Activated CD4-positive, alpha-beta T cell treated with anti-CD3 and anti-CD28 coated beads, Interleukin-2, amount 10 ng/mL, durations not matched to agents 24 days and 14 days (primary cell): ENCODE measurements at regions not wholly inside any gene's neighbourhood (a gene's known extent, or its start where the extent isn't known, plus 50 kb on each side); places are given as distances from the start of the nearest gene placed in this dataset.

Source experiments
- DNase-seq: peaks from one replicate; pipeline ENCODE4 v3.0.0; 2022
- H3K27ac Mint-ChIP-seq: one replicate; pipeline ENCODE4 v1.8.0; 2022; ENCODE audit warnings: mild to moderate bottlenecking, mixed read lengths
- H3K27me3 Mint-ChIP-seq: one replicate; pipeline ENCODE4 v1.8.0; 2022; ENCODE audit warnings: mixed read lengths
- H3K36me3 Mint-ChIP-seq: one replicate; pipeline ENCODE4 v1.8.0; 2022; ENCODE audit warnings: low read depth, mild to moderate bottlenecking, mixed read lengths
- H3K4me1 Mint-ChIP-seq: one replicate; pipeline ENCODE4 v1.8.0; 2021; ENCODE audit warnings: mixed read lengths
- H3K4me3 Mint-ChIP-seq: one replicate; pipeline ENCODE4 v1.8.0; 2022; ENCODE audit warnings: mild to moderate bottlenecking, moderate library complexity, mixed read lengths
- H3K9me3 Mint-ChIP-seq: one replicate; pipeline ENCODE4 v1.8.0; 2021; ENCODE audit warnings: mixed read lengths
- intact Hi-C: fragments of 100-400 bp; cut with micrococcal nuclease; formaldehyde crosslinking; loops from one replicate; pipeline ENCODE4 v1.15.1; 2023

DNA sequence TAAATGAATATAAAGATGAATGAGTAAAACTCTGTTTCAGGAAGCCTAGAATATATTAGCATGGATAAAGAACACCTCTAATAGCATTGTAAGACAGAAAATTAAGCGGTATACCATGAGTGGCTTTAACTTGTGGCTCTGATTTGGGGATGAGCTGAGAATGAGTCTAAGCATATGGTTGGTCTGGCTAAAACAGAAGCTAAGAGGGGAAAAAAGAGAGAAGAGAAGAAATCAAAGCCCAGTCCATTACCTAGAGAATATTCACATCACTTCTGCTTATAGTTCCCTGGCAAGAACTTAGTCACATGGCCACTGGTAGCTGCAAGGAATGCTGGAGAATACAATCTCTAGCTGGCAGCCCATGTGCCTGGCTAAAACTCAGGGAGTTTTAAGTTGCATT lies 414.5 kb downstream of the PRDM5 start:
- no peaks in the 10 kb centered on the region for H3K36me3 Mint-ChIP-seq
- no peaks in the 10 kb centered on the region for H3K4me1 Mint-ChIP-seq
- no peaks in the 10 kb centered on the region for H3K9me3 Mint-ChIP-seq
- intact Hi-C loops: no loop called here
- no peaks in the 10 kb centered on the region for H3K27me3 Mint-ChIP-seq
- H3K4me3 Mint-ChIP-seq: no peak overlapping the region
- no peak for DNase-seq
- no peak overlapping the region for H3K27ac Mint-ChIP-seq

DNA sequence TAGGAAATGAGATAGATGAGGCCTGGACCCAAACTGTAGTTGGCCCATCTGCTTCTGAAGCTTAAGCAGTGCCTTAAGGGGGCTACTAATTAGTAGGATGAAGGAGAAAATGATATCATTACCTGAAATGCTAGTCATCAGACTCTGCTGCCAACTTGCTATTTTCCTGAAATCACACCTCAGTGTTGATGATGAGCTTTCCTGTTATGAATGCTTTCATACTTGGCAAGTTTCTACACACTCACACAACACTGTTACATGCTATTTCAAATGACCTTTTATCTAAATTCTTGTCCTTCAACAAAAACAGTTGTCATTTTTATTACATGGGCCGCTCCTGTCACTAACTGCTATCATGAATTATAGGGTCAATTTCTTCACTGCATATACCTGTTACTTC lies 416.0 kb downstream of the PRDM5 start:
- no peak overlapping the region for H3K4me3 Mint-ChIP-seq

DNA sequence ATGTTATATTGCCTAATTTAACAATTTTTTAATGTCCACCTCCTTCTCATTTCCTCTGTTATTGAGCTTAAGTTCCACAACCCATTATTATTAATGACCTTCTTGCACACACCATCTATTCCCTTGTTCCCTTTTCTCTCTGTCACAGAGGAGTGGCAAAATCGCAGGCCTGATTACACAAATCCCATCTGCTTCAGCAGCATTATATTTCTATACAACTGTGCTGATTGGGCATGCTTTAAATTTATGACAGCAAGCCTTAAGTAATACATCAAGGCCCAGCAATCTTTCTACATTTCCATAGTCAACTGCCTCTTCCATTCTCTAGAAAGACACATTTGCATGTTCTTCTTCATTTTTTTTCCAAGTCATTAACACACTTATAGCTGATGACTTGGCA lies 423.8 kb downstream of the PRDM5 start:
- H3K36me3 Mint-ChIP-seq: no peaks in the 10 kb centered on the region

More for the DNA sequence above, 416.0 kb downstream of the PRDM5 start:
- intact Hi-C loops: no loop called here
- Mint-ChIP-seq H3K27me3 (no peaks in the 10 kb centered on the region), H3K4me1 (no peaks in the 10 kb centered on the region), H3K9me3 (no peaks in the 10 kb centered on the region), H3K27ac (no peak overlapping the region), H3K36me3 (no peaks in the 10 kb centered on the region)
- DNase-seq: no peak

DNA sequence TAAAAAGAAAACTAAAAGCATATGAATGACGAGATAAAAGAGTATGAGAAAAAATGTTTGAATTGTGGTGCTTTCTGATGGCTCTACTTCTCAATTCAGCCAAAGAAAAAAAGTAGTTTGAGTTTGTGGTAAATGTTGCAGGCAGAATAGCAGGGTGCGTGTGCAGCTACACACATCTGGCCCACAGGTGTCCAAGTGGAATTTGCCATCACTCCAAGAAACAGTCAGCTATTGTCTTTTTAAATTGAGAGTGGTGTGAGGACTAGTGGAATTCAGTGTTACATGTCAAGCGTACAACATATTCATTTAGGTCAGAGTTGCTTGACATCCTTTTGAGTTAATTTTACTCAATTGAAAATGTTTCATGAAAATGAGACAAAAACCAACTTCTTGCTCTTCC lies 424.8 kb upstream of the MAD2L1 start:
- no peak overlapping the region for H3K27ac Mint-ChIP-seq
- no peak overlapping the region for H3K4me3 Mint-ChIP-seq
- H3K4me1 Mint-ChIP-seq: no peaks in the 10 kb centered on the region
- intact Hi-C loops: no loop called here
- no peak for DNase-seq
- no peaks in the 10 kb centered on the region for H3K36me3 Mint-ChIP-seq
- no peaks in the 10 kb centered on the region for H3K9me3 Mint-ChIP-seq
- no peaks in the 10 kb centered on the region for H3K27me3 Mint-ChIP-seq

More for the DNA sequence above, 423.8 kb downstream of the PRDM5 start:
- Mint-ChIP-seq H3K27me3 (no peaks in the 10 kb centered on the region), H3K9me3 (no peaks in the 10 kb centered on the region), H3K4me3 (no peak overlapping the region), H3K27ac (no peak overlapping the region), H3K4me1 (no peaks in the 10 kb centered on the region)
- DNase-seq: no peak
- intact Hi-C loops: no loop called here

DNA sequence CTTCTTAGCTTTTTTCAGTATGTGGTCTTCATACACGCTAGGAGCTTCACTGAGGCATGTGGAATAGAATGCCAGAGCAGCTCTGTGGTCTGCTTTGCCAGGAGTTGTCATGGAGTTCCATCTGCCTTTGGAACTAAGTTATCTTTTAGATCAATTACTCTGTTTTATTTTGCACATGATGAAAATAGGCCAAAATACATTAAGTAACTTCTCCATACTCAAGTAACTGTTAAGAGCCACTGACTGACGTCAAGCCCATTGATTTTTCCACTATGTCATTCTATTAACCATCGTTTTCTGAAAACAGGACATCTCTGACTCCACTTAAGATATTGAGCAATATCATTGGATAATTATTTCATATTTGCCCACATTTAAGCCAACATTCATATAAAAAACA lies 415.1 kb upstream of the MAD2L1 start:
- intact Hi-C loops: no loop called here
- Mint-ChIP-seq H3K4me1 (no peaks in the 10 kb centered on the region), H3K27ac (no peak overlapping the region), H3K4me3 (no peak overlapping the region), H3K27me3 (no peaks in the 10 kb centered on the region), H3K9me3 (no peaks in the 10 kb centered on the region), H3K36me3 (no peaks in the 10 kb centered on the region)
- DNase-seq: no peak

DNA sequence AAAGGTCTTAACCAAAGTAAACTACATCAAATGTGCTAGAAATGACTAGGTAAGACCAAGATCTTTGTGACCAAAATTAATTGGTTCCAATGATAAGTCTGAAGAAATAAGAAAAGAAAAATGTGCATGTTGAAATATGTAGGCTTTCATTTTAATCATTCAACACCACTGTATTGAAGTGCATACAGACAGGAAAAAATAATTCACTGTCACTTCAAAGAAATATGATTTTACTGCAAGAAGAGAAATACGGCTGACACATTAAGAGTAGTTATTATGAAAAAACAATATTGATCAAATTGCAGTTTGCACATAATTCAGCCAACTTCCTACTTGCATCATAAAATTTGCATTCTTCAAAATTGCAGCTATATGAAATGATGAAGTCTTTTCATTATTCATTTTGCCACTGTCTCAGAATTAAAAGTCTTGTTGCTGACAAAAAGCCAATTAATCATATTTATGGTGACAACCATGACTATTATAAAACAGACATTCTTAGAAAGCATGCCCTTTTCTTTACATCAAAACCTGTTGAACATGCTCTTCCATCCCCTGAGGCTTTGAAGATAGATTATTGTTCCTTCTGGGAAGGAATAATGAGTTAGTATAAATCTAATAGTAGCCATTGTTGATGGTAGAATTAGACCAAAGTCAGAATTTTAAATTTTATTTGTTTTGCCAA lies 405.9 kb upstream of the MAD2L1 start:
- no peak for DNase-seq
- H3K27me3 Mint-ChIP-seq: no peaks in the 10 kb centered on the region
- H3K27ac Mint-ChIP-seq: no peak overlapping the region
- H3K4me3 Mint-ChIP-seq: no peak overlapping the region
- H3K36me3 Mint-ChIP-seq: no peaks in the 10 kb centered on the region
- intact Hi-C loops: no loop called here
- H3K4me1 Mint-ChIP-seq: no peaks in the 10 kb centered on the region
- H3K9me3 Mint-ChIP-seq: no peaks in the 10 kb centered on the region

DNA sequence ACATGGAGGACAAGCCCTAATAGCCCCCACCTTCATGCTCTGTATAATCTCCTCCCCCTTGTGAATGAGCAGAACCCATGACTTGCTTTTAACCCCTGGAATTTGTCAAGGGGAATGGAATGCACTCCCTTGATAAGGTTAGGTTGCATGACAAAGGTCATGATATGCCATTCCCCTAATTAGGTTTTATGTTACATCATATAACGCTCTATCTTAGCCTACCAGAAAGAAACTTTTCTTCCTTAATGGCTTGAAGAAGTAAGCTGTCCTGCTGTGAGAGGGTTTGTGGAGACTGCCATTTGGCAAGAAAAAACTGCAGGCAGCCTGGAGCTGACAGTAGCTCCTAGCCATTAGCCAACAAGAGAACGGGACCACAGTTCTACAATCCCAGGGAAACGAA lies 399.8 kb upstream of the MAD2L1 start:
- DNase-seq: no peak
- H3K36me3 Mint-ChIP-seq: no peaks in the 10 kb centered on the region
- H3K9me3 Mint-ChIP-seq: peaks cover 8% of the 10 kb centered on the region
- intact Hi-C loops: no loop called here
- H3K4me1 Mint-ChIP-seq: no peaks in the 10 kb centered on the region
- no peak overlapping the region for H3K27ac Mint-ChIP-seq
- H3K27me3 Mint-ChIP-seq: no peaks in the 10 kb centered on the region
- no peak overlapping the region for H3K4me3 Mint-ChIP-seq

DNA sequence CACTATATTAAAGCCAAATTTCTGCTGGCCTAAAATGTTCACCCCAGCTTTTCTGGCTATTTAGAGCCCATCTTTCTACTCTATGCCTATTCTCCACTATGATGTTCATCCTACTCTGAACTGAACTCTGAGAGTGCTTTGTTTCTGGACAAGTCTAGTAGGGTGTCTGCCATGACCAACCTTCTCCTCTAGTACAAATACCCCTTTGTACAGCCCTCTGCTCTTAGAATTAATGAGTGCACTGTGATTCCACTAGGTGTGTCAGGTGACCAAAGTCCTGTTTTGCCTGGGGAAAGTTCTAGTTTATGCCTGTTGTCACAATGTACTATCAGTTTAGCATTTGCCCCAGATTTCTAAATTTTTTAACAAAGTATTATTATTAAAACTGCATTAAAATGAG lies 388.1 kb upstream of the MAD2L1 start:
- Mint-ChIP-seq H3K27ac (no peak overlapping the region), H3K4me3 (no peak overlapping the region), H3K27me3 (no peaks in the 10 kb centered on the region), H3K36me3 (no peaks in the 10 kb centered on the region), H3K4me1 (no peaks in the 10 kb centered on the region), H3K9me3 (no peaks in the 10 kb centered on the region)
- DNase-seq: no peak
- intact Hi-C loops: no loop called here

DNA sequence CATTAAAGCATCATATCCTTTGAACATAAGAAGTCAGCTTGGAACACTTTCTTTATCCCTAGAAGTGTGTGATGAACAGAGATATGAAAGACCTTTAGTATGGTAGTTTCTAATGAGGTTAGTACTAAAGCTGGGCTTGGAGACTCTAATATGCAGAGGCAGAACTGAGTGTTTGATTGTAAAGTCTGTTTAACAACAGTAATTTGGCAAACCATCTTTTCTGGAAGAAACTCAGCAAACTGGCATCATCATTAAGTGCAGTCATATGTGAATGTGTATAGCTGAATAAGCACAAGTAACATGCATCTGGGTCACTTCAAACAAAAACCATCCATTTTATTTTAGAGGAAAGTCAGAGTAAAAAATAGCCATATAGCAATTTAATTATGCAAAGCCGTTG lies 385.9 kb upstream of the MAD2L1 start:
- no peak overlapping the region for H3K4me3 Mint-ChIP-seq
- intact Hi-C loops: no loop called here

DNA sequence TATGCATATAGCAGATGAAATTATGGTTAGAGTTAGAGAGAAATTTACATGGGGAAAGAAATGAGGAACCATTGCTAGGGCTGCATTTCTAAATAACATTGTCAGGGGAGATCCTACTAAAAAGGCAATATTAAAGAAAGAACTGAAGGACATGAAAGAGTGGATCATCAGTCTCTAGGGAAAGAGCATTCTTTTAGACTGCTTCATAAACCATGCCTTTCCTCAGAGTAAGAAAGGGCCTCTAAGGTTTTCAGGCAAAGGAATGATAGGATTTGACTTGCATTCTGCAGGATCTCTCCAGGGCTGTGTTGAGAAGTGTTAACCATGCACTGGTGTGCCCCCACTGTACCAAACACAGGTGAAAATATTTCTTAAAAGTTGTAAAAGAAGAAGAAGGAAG lies 385.4 kb upstream of the MAD2L1 start:
- intact Hi-C loops: no loop called here
- Mint-ChIP-seq H3K4me3 (no peak overlapping the region), H3K27me3 (peaks cover 2% of the 10 kb centered on the region), H3K27ac (no peak overlapping the region), H3K9me3 (no peaks in the 10 kb centered on the region), H3K36me3 (no peaks in the 10 kb centered on the region), H3K4me1 (no peaks in the 10 kb centered on the region)
- no peak for DNase-seq

More for the DNA sequence above, 385.9 kb upstream of the MAD2L1 start:
- no peaks in the 10 kb centered on the region for H3K9me3 Mint-ChIP-seq
- no peak overlapping the region for H3K27ac Mint-ChIP-seq
- peaks cover 2% of the 10 kb centered on the region for H3K27me3 Mint-ChIP-seq
- no peak for DNase-seq
- H3K4me1 Mint-ChIP-seq: no peaks in the 10 kb centered on the region
- H3K36me3 Mint-ChIP-seq: no peaks in the 10 kb centered on the region

DNA sequence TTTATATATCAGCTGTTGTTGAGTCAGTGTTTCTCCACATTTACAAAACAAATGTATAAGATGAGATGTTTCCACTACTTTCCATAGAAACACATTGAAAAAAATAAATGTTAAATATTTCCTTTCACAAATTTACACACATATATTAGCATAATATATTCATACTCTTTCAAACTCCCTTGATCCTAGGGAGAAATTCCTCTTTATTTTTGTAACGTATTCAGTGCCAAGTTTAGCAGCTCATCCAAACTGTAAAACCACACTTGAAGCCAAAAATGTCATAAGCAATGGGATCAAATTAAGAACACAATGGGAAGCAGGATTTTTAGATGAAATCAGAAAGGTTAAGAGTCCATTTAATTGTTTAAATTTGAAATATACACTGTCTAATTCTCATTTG lies 381.1 kb upstream of the MAD2L1 start:
- peaks cover 2% of the 10 kb centered on the region for H3K27me3 Mint-ChIP-seq
- no peaks in the 10 kb centered on the region for H3K36me3 Mint-ChIP-seq
- intact Hi-C loops: no loop called here
- no peak overlapping the region for H3K4me3 Mint-ChIP-seq
- peaks cover 4% of the 10 kb centered on the region for H3K4me1 Mint-ChIP-seq
- no peaks in the 10 kb centered on the region for H3K9me3 Mint-ChIP-seq
- H3K27ac Mint-ChIP-seq: no peak overlapping the region
- DNase-seq: no peak

DNA sequence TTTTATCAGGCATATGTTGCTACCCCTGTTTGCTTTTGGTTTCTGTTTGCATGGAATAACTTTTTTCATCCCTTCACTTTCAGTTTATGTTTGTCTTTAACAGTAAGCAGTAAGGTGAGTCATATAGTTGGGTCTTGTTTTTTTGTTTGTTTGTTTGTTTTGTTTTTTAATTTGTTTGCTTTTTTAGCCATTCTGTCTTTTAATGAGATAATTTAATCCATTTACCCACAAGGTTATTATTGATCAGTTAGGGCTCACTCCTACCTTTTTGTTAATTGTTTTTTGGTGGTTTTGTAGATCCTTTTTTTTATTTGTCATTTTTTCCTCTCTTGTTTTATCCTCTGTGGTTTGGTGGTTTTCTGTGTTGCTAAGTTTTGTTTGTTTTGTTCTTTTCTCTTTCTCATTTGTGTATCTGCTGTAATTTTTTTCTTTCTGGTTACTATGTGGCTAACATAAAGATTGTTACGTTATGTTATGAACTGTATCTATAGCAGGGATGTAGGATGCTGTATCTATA lies 379.5 kb upstream of the MAD2L1 start:
- Mint-ChIP-seq H3K4me3 (peak overlapping the region; percentile 1), H3K27ac (peak overlapping the region; percentile 60)

DNA sequence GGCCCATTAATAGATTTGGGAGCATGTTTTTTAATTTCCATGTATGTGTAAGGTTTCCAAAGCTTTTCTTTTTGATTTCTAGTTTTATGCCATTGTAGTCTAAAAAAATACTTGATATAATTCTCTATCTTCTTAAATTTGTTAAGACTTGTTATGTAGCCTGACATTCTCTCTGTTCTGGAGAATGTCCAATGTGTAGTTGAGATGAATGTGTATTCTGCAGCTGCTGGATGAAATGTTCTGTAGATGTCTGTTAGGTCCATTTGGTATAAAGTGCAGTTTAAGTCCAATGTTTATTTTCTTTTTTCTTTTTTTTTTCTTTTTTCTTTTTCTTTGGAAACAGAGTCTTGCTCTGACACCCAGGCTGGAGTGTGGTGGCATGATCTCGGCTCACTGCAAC lies 378.5 kb upstream of the MAD2L1 start:
- H3K4me3 Mint-ChIP-seq: no peak overlapping the region
- H3K27ac Mint-ChIP-seq: no peak overlapping the region

More for the DNA sequence above, 379.5 kb upstream of the MAD2L1 start:
- intact Hi-C loops: no loop called here
- no peak for DNase-seq
- Mint-ChIP-seq H3K27me3 (peaks cover 2% of the 10 kb centered on the region), H3K4me1 (peaks cover 4% of the 10 kb centered on the region), H3K9me3 (no peaks in the 10 kb centered on the region), H3K36me3 (no peaks in the 10 kb centered on the region)

DNA sequence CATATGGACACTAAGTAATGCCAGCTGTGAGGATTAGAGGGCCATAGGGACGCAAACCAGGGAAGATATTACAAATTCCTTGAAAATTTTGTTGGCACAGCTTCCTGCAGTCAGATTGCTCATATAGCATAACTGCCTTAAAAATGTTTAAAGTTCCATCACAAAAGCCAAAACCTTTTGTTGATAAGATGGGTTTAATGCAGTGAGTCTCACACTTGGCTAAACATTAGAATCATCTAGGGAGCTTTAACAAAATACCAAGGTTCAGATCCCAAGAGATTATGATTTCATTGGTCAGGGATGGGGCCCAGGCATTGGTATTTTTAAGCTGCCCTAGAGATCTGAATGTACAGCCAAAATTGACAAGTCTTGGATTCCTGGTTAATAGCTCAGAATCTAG lies 376.5 kb upstream of the MAD2L1 start:
- intact Hi-C loops: no loop called here
- Mint-ChIP-seq H3K4me3 (no peak overlapping the region), H3K27ac (no peak overlapping the region), H3K36me3 (no peaks in the 10 kb centered on the region), H3K9me3 (no peaks in the 10 kb centered on the region), H3K27me3 (no peaks in the 10 kb centered on the region), H3K4me1 (peaks cover 4% of the 10 kb centered on the region)
- DNase-seq: no peak

More for the DNA sequence above, 378.5 kb upstream of the MAD2L1 start:
- no peak for DNase-seq
- no peaks in the 10 kb centered on the region for H3K36me3 Mint-ChIP-seq
- H3K4me1 Mint-ChIP-seq: peaks cover 4% of the 10 kb centered on the region
- H3K9me3 Mint-ChIP-seq: no peaks in the 10 kb centered on the region
- H3K27me3 Mint-ChIP-seq: peaks cover 2% of the 10 kb centered on the region
- intact Hi-C loops: no loop called here

DNA sequence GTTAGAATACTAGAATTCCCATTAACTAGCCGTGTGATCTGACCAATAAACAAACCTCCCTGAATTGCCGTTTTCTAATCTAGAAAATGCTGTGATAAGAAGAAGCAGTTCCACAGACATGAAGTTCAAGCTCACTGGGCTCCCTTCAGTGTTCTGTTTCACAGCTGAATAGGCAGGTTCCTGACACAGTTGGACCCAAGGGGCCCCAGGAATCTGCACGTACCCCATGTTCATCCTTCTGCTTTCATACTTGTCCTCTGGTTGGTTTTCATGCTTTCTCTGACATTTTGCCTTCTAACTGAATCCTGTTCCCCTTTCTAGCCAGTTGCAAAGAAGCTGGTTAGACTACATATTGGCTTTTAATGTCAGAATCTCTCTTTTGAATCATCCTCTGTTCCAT lies 374.1 kb upstream of the MAD2L1 start:
- H3K9me3 Mint-ChIP-seq: no peaks in the 10 kb centered on the region
- intact Hi-C loops: no loop called here
- no peak for DNase-seq

More for the DNA sequence above, 374.1 kb upstream of the MAD2L1 start:
- Mint-ChIP-seq H3K4me3 (no peak overlapping the region), H3K27me3 (no peaks in the 10 kb centered on the region), H3K4me1 (no peaks in the 10 kb centered on the region), H3K27ac (no peak overlapping the region), H3K36me3 (no peaks in the 10 kb centered on the region)
